SJCRH30 (cell line): ENCODE measurements at regions not wholly inside any gene's neighbourhood (a gene's known extent, or its start where the extent isn't known, plus 50 kb on each side); places are given as distances from the start of the nearest gene placed in this dataset.

Experiments
- DNase-seq, 2 experiments: peaks; one replicate each; pipeline ENCODE4 v3.0.0-alpha.2; 2015 to 2020
- H3K27ac ChIP-seq: fragments of 250-450 bp; sonication (Bioruptor Pico); 2 replicates; pipeline ENCODE4 v1.5.1; 2020; ENCODE audit warnings: mild to moderate bottlenecking, moderate library complexity
- H3K27me3 ChIP-seq: fragments of 250-450 bp; sonication (Bioruptor Pico); 2 replicates; pipeline ENCODE4 v1.5.1; 2020; ENCODE audit warnings: mild to moderate bottlenecking, moderate library complexity
- H3K36me3 ChIP-seq: fragments of 250-450 bp; sonication (Bioruptor Pico); 2 replicates; pipeline ENCODE4 v1.5.1; 2020; ENCODE audit warnings: mild to moderate bottlenecking, moderate library complexity
- H3K4me1 ChIP-seq: fragments of 250-450 bp; sonication (Bioruptor Pico); 2 replicates; pipeline ENCODE4 v1.5.1; 2020; ENCODE audit warnings: mild to moderate bottlenecking, moderate library complexity
- H3K4me3 ChIP-seq: fragments of 250-450 bp; sonication (Bioruptor Pico); 2 replicates; pipeline ENCODE4 v1.5.1; 2020; ENCODE audit warnings: mild to moderate bottlenecking, moderate library complexity
- H3K9me3 ChIP-seq: fragments of 250-450 bp; sonication (Bioruptor Pico); replicated peaks from 2 replicates; pipeline ENCODE4 v1.5.1; 2020; ENCODE audit warnings: mild to moderate bottlenecking, moderate library complexity

DNA sequence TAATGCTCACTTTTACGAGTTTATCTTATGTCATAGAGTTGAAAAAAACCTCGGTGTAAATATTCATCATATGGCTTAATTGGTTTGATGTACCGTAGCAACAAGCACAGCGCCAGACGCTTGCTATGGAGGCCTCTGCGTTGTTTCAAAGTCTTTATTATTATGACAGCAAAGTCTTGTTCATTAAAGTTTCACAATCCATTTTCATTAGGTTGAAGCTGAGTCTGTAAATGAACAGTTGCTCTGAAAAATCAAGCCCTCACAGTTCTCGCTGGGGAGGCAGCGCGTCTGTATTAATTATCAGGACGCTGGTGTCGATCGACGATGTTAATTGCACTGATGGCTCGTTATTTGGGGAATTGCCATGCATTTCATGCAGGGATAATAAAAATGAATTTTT lies 185.6 kb downstream of the INSC start:
- Histone ChIP-seq H3K27me3 (no peaks in the 10 kb centered on the region), H3K4me3 (no peak overlapping the region), H3K9me3 (no peaks in the 10 kb centered on the region), H3K4me1 (no peaks in the 10 kb centered on the region), H3K27ac (no peak overlapping the region), H3K36me3 (no peaks in the 10 kb centered on the region)
- DNase-seq, result no peak

GRCh38 chr11:15307619-15308024 lies 192.9 kb downstream of the INSC start:
- no peak overlapping the region for H3K4me3 ChIP-seq
- no peaks in the 10 kb centered on the region for H3K4me1 ChIP-seq
- no peak overlapping the region for H3K27ac ChIP-seq
- H3K36me3 ChIP-seq, result no peaks in the 10 kb centered on the region
- H3K27me3 ChIP-seq, result no peaks in the 10 kb centered on the region
- peak in 1 of 2 experiments; percentile 8 for DNase-seq
- H3K9me3 ChIP-seq, result no peaks in the 10 kb centered on the region

- Histone ChIP-seq H3K4me1 (no peaks in the 10 kb centered on the region), H3K4me3 (no peak overlapping the region), H3K27ac (no peak overlapping the region), H3K36me3 (no peaks in the 10 kb centered on the region), H3K27me3 (no peaks in the 10 kb centered on the region), H3K9me3 (no peaks in the 10 kb centered on the region)
- DNase-seq, result no peak
Measured at GRCh38 chr11:15308840-15309239, 194.1 kb downstream of the INSC start.

- Histone ChIP-seq H3K4me3 (no peak overlapping the region), H3K4me1 (no peaks in the 10 kb centered on the region), H3K27me3 (no peaks in the 10 kb centered on the region), H3K27ac (no peak overlapping the region), H3K36me3 (no peaks in the 10 kb centered on the region), H3K9me3 (no peaks in the 10 kb centered on the region)
- DNase-seq, result no peak
Measured at GRCh38 chr11:15309296-15309695, 194.6 kb downstream of the INSC start.

DNA sequence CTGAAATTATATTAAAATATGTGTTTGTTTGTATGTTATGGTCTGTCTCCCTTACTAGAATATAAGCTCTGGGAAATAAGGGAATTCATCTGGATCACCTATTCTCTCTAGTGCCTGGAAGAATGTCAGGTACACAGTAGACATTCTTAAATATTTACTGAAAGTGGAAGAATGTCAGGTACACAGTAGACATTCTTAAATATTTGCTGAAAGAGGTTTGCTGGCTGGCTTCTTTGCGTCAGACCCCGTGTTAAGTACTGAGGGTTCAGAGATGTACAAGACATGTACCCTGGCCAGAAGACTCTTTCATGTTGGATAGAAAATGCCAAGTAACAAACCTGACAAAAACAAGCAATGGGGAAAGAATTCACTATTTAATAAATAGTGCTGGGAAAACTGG lies 199.1 kb downstream of the INSC start:
- Histone ChIP-seq H3K4me3 (no peak overlapping the region), H3K36me3 (no peaks in the 10 kb centered on the region), H3K4me1 (no peaks in the 10 kb centered on the region), H3K9me3 (no peaks in the 10 kb centered on the region), H3K27ac (no peak overlapping the region), H3K27me3 (no peaks in the 10 kb centered on the region)
- no peak for DNase-seq

DNA sequence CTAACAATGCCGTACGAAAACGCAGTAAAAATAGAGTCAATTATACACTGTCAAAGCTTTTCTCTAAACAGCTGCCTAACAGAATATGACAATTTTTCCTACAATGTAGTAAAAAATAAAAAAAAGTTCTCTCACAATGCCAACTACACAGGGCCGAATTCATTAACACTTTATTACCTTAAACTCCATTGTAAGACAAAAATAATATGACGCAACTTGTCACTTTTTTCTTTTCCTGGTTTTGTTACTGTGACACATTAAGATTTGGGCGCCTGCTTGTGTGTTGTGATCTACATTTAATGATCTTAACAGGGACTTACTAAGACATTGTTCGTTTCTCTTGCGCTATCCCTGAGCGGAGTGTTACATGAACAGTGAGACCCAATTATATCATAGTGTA lies 204.1 kb downstream of the INSC start:
- DNase-seq, result no peak
- H3K4me1 ChIP-seq, result no peaks in the 10 kb centered on the region

GRCh38 chr11:15326520-15326919 lies 211.8 kb downstream of the INSC start:
- DNase-seq, result no peak
- H3K4me1 ChIP-seq, result no peaks in the 10 kb centered on the region
- no peaks in the 10 kb centered on the region for H3K9me3 ChIP-seq
- no peaks in the 10 kb centered on the region for H3K27me3 ChIP-seq
- H3K27ac ChIP-seq, result no peak overlapping the region
- no peaks in the 10 kb centered on the region for H3K36me3 ChIP-seq
- H3K4me3 ChIP-seq, result no peak overlapping the region

More for the DNA sequence above, 204.1 kb downstream of the INSC start:
- Histone ChIP-seq H3K4me3 (no peak overlapping the region), H3K9me3 (no peaks in the 10 kb centered on the region), H3K27ac (no peak overlapping the region), H3K27me3 (no peaks in the 10 kb centered on the region), H3K36me3 (no peaks in the 10 kb centered on the region)

DNA sequence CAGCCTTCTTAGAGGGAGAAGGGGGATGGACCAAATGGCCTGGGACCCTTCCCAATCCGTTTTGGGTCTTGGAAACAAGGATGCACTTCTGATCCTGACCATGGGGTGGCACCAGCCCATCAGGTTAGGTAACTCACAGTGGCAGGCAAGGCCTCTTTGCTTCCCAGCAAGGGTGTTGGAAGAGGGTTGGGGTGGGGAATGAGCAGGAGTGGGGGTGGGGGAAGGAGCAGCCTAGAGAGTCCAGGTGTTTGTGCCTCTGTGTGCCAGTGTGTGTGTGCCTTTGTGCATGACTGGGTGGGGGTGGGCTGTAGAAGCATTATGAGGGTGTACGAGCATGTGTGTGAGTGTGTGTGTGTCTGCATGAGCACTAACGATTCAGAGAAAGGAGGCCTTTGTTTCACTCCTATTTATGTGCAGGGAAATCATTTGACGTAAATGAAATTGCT lies 213.1 kb downstream of the INSC start:
- Histone ChIP-seq H3K36me3 (no peaks in the 10 kb centered on the region), H3K27ac (no peak overlapping the region), H3K27me3 (no peaks in the 10 kb centered on the region), H3K4me3 (no peak overlapping the region), H3K9me3 (no peaks in the 10 kb centered on the region), H3K4me1 (no peaks in the 10 kb centered on the region)
- peak; percentile 44 to 68 for DNase-seq

- Histone ChIP-seq H3K36me3 (no peaks in the 10 kb centered on the region), H3K4me3 (no peak overlapping the region), H3K9me3 (no peaks in the 10 kb centered on the region), H3K27ac (no peak overlapping the region), H3K4me1 (no peaks in the 10 kb centered on the region), H3K27me3 (no peaks in the 10 kb centered on the region)
- no peak for DNase-seq
Measured at GRCh38 chr11:15333407-15333806, 218.7 kb downstream of the INSC start.

GRCh38 chr11:15334766-15335165 lies 220.0 kb downstream of the INSC start:
- H3K36me3 ChIP-seq, result no peaks in the 10 kb centered on the region
- H3K9me3 ChIP-seq, result no peaks in the 10 kb centered on the region; the same call in 1 of the 2 replicates
- H3K27me3 ChIP-seq, result no peaks in the 10 kb centered on the region
- H3K27ac ChIP-seq, result no peak overlapping the region
- no peak for DNase-seq
- no peaks in the 10 kb centered on the region for H3K4me1 ChIP-seq
- H3K4me3 ChIP-seq, result no peak overlapping the region

GRCh38 chr11:15336021-15336420 lies 221.3 kb downstream of the INSC start:
- Histone ChIP-seq H3K9me3 (no peaks in the 10 kb centered on the region; the same call in 1 of the 2 replicates), H3K4me3 (no peak overlapping the region), H3K27ac (no peak overlapping the region), H3K27me3 (no peaks in the 10 kb centered on the region), H3K4me1 (no peaks in the 10 kb centered on the region), H3K36me3 (no peaks in the 10 kb centered on the region)
- DNase-seq, result no peak

GRCh38 chr11:15339302-15339701 lies 224.6 kb downstream of the INSC start:
- Histone ChIP-seq H3K27me3 (no peaks in the 10 kb centered on the region), H3K4me3 (no peak overlapping the region), H3K27ac (no peak overlapping the region), H3K4me1 (no peaks in the 10 kb centered on the region), H3K36me3 (no peaks in the 10 kb centered on the region), H3K9me3 (no peaks in the 10 kb centered on the region; the same call in 1 of the 2 replicates)
- DNase-seq, result no peak

- Histone ChIP-seq H3K27ac (no peak overlapping the region), H3K27me3 (no peaks in the 10 kb centered on the region), H3K36me3 (no peaks in the 10 kb centered on the region), H3K9me3 (no peaks in the 10 kb centered on the region; the same call in 1 of the 2 replicates), H3K4me3 (no peak overlapping the region), H3K4me1 (no peaks in the 10 kb centered on the region)
- no peak for DNase-seq
Measured at GRCh38 chr11:15341587-15341986, 226.9 kb downstream of the INSC start.

DNA sequence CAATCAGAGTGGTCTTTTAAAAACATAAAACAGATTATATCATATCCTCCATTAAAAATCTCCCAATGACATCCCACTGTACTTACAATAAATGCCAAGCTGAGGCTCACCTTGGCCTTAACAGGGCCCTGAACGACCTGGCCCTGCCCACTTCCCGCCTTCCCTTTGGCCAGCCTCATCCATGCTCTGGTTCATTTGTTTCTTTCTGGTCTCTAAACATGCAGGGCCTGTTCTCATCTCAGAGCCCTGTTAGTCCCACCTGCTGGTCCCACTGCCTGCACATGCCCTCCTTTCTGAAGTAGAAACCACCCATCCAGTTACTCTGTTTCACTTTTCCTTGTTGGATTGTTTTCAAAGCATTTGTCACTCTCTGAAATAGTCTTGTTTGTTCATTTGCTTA lies 227.4 kb downstream of the INSC start:
- no peak for DNase-seq
- no peaks in the 10 kb centered on the region for H3K4me1 ChIP-seq
- no peaks in the 10 kb centered on the region for H3K36me3 ChIP-seq
- no peak overlapping the region for H3K4me3 ChIP-seq
- no peak overlapping the region for H3K27ac ChIP-seq
- H3K9me3 ChIP-seq, result no peaks in the 10 kb centered on the region; the same call in 1 of the 2 replicates
- H3K27me3 ChIP-seq, result no peaks in the 10 kb centered on the region

- no peaks in the 10 kb centered on the region for H3K36me3 ChIP-seq
- H3K4me3 ChIP-seq, result no peak overlapping the region
- H3K27ac ChIP-seq, result no peak overlapping the region
- DNase-seq, result no peak
- no peaks in the 10 kb centered on the region for H3K4me1 ChIP-seq
- H3K9me3 ChIP-seq, result no peaks in the 10 kb centered on the region
- no peaks in the 10 kb centered on the region for H3K27me3 ChIP-seq
Measured at GRCh38 chr11:15346907-15347306, 232.2 kb downstream of the INSC start.

DNA sequence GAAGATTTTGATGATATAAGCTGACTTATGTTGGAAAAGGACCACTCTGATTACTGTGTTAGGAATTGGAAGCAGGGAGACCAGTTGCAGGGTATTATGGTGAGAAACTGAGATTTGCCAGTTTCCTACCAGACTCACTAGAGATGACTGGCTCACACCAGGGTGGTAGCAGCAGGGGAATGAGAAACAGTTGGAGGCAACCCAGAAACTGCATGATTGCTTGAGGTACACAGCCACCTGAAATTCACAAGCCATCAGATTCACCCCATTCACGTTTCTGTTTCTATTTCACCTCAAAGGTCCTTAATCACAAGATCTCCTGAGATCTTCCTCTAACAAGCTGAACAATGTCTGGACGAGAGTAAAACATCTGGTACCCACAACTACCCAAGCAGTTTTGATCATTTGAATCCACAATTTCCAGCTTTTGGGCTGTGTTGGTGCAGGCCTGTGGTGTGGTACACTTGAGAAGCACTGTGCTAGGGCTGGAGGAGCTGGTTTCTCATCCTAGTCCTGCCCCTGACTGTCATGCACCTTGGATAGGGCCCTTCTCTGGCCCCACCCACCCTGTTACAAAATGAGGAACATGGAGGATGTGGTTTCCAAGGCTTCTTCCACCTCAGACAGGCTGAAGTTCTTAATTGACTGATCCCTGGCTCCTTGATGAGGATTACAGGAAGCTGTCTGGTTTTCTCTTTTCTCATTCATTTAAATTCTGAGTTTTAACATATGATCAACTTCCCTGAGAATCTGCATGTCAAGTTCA lies 233.4 kb downstream of the INSC start:
- no peak overlapping the region for H3K27ac ChIP-seq
- DNase-seq, result no peak
- no peak overlapping the region for H3K4me3 ChIP-seq
- H3K9me3 ChIP-seq, result no peaks in the 10 kb centered on the region
- H3K4me1 ChIP-seq, result no peaks in the 10 kb centered on the region
- H3K36me3 ChIP-seq, result no peaks in the 10 kb centered on the region
- H3K27me3 ChIP-seq, result no peaks in the 10 kb centered on the region
